Vagina (tissue), 2 donors: ENCODE measurements at regions not wholly inside any gene's neighbourhood (a gene's known extent, or its start where the extent isn't known, plus 50 kb on each side); places are given as distances from the start of the nearest gene placed in this dataset.

Source experiments
- DNase-seq, 2 donors: peaks; one replicate each; pipeline ENCODE4 v3.0.0-alpha.2; 2017; ENCODE audit errors: extremely low spot score in 2 of 2
- H3K27ac ChIP-seq: fragments of 200-600 bp; sonication (generic); one replicate; pipeline ENCODE4 v1.5.1; 2019
- H3K27me3 ChIP-seq: fragments of 200-600 bp; sonication (generic); one replicate; pipeline ENCODE4 v1.5.1; 2019
- H3K36me3 ChIP-seq, 2 donors: fragments of 200-600 bp; sonication (generic); one replicate each; pipeline ENCODE4 v1.5.1; 2017 to 2019
- H3K4me1 ChIP-seq: fragments of 200-600 bp; sonication (generic); one replicate; pipeline ENCODE4 v1.5.1; 2019
- H3K4me3 ChIP-seq, 2 donors: fragments of 200-600 bp; sonication (generic); 1 replicate in 1 of 2; 2 replicates in 1 of 2; pipeline ENCODE4 v1.5.1; 2016 to 2019
- H3K9me3 ChIP-seq: fragments of 200-600 bp; sonication (generic); one replicate; pipeline ENCODE4 v1.5.1; 2019
- CTCF ChIP-seq, 3 experiments: fragments of 450-650 bp in 2 of 3; fragments of 200-600 bp in 1 of 3; sonication (generic) in 1 of 3; IDR thresholded peaks; one replicate each; pipeline ENCODE4 v1.5.1; 2017 to 2019; ENCODE audit warnings: antibody characterized with exemption in 3 of 3, mild to moderate bottlenecking in 2 of 3, moderate library complexity in 2 of 3
- POLR2A ChIP-seq, 2 donors: fragments of 450-650 bp; IDR thresholded peaks; one replicate each; pipeline ENCODE4 v1.6.1; 2017; ENCODE audit warnings: antibody characterized with exemption in 2 of 2, mild to moderate bottlenecking in 2 of 2, moderate library complexity in 2 of 2
- POLR2AphosphoS5 ChIP-seq, 2 donors: sonication (generic); formaldehyde crosslinking; IDR thresholded peaks; one replicate each; pipeline ENCODE4 v1.9.0; 2017; ENCODE audit warnings: antibody characterized with exemption in 2 of 2, mild to moderate bottlenecking in 2 of 2, low read depth in 1 of 2; ENCODE audit not compliant: insufficient read depth in 1 of 2
- intact Hi-C: fragments of 100-400 bp; cut with DNase I; formaldehyde crosslinking; loops from one replicate; pipeline ENCODE4 v1.15.1; 2023

DNA sequence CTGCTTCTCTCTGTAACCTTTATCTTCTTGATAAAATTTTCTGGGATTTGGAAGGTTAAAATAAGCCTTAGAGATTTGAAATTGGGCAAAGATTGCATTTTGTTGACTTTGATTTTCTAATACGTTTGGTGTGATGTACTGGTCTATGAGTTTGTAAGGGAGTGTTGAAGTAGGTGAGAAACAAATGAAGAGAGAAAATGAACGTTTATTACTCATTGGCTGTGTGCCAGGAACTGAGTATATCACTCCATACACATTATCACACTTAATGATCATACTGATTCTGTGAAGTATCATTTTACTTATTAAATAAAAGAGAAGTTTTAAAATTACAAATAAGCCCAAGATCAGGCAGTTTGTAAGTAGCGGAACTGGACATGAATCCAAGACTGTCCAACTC is 795.1 kb upstream of the ZEB2 start:
- no peak overlapping the region for H3K27ac ChIP-seq
- H3K4me3 ChIP-seq = no peak overlapping the region
- intact Hi-C loops = no loop called here
- DNase-seq = no peak
- TF ChIP-seq POLR2AphosphoS5 (IDR thresholded peaks at IDR 0.05; ENCODE audit: insufficient read depth in 1 of 2, low read depth in 1 of 2) (no peak), CTCF (IDR thresholded peaks at IDR 0.05) (no peak), POLR2A (IDR thresholded peaks at IDR 0.05) (no peak)
- H3K36me3 ChIP-seq = no peaks in the 10 kb centered on the region
- no peaks in the 10 kb centered on the region for H3K9me3 ChIP-seq
- H3K27me3 ChIP-seq = no peaks in the 10 kb centered on the region
- no peaks in the 10 kb centered on the region for H3K4me1 ChIP-seq

- H3K27ac ChIP-seq = no peak overlapping the region
- no peak overlapping the region for H3K4me3 ChIP-seq
- no peaks in the 10 kb centered on the region for H3K27me3 ChIP-seq
- no peaks in the 10 kb centered on the region for H3K9me3 ChIP-seq
- H3K4me1 ChIP-seq = no peaks in the 10 kb centered on the region
- no peaks in the 10 kb centered on the region for H3K36me3 ChIP-seq
- no peak for DNase-seq
- TF ChIP-seq POLR2AphosphoS5 (IDR thresholded peaks at IDR 0.05; ENCODE audit: insufficient read depth in 1 of 2, low read depth in 1 of 2) = no peak
- no peak for TF ChIP-seq POLR2A (IDR thresholded peaks at IDR 0.05)
- no peak for TF ChIP-seq CTCF (IDR thresholded peaks at IDR 0.05)
- intact Hi-C loops = no loop called here
These were observed 794.3 kb upstream of the ZEB2 start for GRCh38 chr2:145314119-145314633.

- Histone ChIP-seq H3K4me1 (no peaks in the 10 kb centered on the region), H3K27me3 (no peaks in the 10 kb centered on the region), H3K4me3 (no peak overlapping the region), H3K36me3 (no peaks in the 10 kb centered on the region), H3K9me3 (no peaks in the 10 kb centered on the region), H3K27ac (no peak overlapping the region)
- no peak for DNase-seq
- intact Hi-C loops = no loop called here
- no peak for TF ChIP-seq POLR2A (IDR thresholded peaks at IDR 0.05)
- TF ChIP-seq CTCF (IDR thresholded peaks at IDR 0.05) = no peak
- TF ChIP-seq POLR2AphosphoS5 (IDR thresholded peaks at IDR 0.05; ENCODE audit: insufficient read depth in 1 of 2, low read depth in 1 of 2) = no peak
These were observed 786.0 kb upstream of the ZEB2 start for GRCh38 chr2:145305889-145306288.

GRCh38 chr2:145304501-145304900 is 784.6 kb upstream of the ZEB2 start:
- no peaks in the 10 kb centered on the region for H3K27me3 ChIP-seq
- no peaks in the 10 kb centered on the region for H3K36me3 ChIP-seq
- no peak for TF ChIP-seq POLR2A (IDR thresholded peaks at IDR 0.05)
- TF ChIP-seq POLR2AphosphoS5 (IDR thresholded peaks at IDR 0.05; ENCODE audit: insufficient read depth in 1 of 2, low read depth in 1 of 2) = no peak
- TF ChIP-seq CTCF (IDR thresholded peaks at IDR 0.05) = no peak
- no peaks in the 10 kb centered on the region for H3K4me1 ChIP-seq
- no peak overlapping the region for H3K4me3 ChIP-seq
- DNase-seq = no peak
- no peak overlapping the region for H3K27ac ChIP-seq
- no peaks in the 10 kb centered on the region for H3K9me3 ChIP-seq
- intact Hi-C loops = no loop called here

GRCh38 chr2:145303536-145303935 is 783.6 kb upstream of the ZEB2 start:
- TF ChIP-seq POLR2A (IDR thresholded peaks at IDR 0.05) (no peak), POLR2AphosphoS5 (IDR thresholded peaks at IDR 0.05; ENCODE audit: insufficient read depth in 1 of 2, low read depth in 1 of 2) (no peak), CTCF (IDR thresholded peaks at IDR 0.05) (no peak)
- H3K4me3 ChIP-seq = no peak overlapping the region
- H3K4me1 ChIP-seq = no peaks in the 10 kb centered on the region
- H3K36me3 ChIP-seq = no peaks in the 10 kb centered on the region
- no peak for DNase-seq
- H3K9me3 ChIP-seq = no peaks in the 10 kb centered on the region
- H3K27ac ChIP-seq = no peak overlapping the region
- intact Hi-C loops = no loop called here
- no peaks in the 10 kb centered on the region for H3K27me3 ChIP-seq
